ENCODE measurements at regions not wholly inside any gene's neighbourhood (a gene's known extent, or its start where the extent isn't known, plus 50 kb on each side); places are given as distances from the start of the nearest gene placed in this dataset.

DNA sequence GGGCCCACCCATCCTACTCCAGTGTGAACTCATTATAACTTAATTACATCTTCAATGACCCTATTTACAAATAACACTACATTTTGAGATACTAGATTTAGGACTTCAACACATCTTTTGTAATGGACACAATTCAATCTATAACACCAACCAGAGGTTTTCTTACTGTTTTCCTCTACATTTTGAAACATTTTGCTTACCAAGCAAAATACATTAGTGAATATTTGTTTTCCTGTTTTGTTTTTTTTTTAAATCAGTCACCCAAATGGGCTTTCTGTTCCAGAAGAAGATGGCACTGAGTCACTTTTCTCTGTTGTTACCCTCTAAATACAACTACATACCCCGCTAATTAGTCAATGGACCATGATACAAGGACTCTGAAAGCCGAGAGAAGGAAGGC is 69.2 kb upstream of the PRNP start:
- Mint-ChIP-seq H3K36me3 (ENCODE audit: insufficient read depth, unreplicated experiment) (no peaks in the 10 kb centered on the region), H3K9me3 (ENCODE audit: unreplicated experiment) (peaks cover 3% of the 10 kb centered on the region), H3K27ac (ENCODE audit: unreplicated experiment) (no peak overlapping the region), H3K27me3 (ENCODE audit: insufficient read depth, unreplicated experiment) (peaks cover 17% of the 10 kb centered on the region), H3K4me1 (ENCODE audit: low read depth, unreplicated experiment) (no peaks in the 10 kb centered on the region), H3K4me3 (ENCODE audit: unreplicated experiment) (no peak overlapping the region)
- DNase-seq: no peak
- BruUV-seq (replicated peaks): no TSS peak
- no peaks in the 10 kb centered on the region for H3K4me1 ChIP-seq
- no peak overlapping the region for H3K4me3 ChIP-seq (ENCODE audit: low read depth, low read length)
- intact Hi-C loops (cut with micrococcal nuclease; ENCODE audit: unreplicated experiment): no loop called here
- no peaks in the 10 kb centered on the region for H3K27me3 ChIP-seq (replicated peaks; ENCODE audit: control insufficient read depth, insufficient read depth, low read length)
- TF ChIP-seq, protein P1, sequence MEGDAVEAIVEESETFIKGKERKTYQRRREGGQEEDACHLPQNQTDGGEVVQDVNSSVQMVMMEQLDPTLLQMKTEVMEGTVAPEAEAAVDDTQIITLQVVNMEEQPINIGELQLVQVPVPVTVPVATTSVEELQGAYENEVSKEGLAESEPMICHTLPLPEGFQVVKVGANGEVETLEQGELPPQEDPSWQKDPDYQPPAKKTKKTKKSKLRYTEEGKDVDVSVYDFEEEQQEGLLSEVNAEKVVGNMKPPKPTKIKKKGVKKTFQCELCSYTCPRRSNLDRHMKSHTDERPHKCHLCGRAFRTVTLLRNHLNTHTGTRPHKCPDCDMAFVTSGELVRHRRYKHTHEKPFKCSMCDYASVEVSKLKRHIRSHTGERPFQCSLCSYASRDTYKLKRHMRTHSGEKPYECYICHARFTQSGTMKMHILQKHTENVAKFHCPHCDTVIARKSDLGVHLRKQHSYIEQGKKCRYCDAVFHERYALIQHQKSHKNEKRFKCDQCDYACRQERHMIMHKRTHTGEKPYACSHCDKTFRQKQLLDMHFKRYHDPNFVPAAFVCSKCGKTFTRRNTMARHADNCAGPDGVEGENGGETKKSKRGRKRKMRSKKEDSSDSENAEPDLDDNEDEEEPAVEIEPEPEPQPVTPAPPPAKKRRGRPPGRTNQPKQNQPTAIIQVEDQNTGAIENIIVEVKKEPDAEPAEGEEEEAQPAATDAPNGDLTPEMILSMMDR (IDR thresholded peaks at IDR 0.05; ENCODE audit: insufficient read depth in 1 of 2, low read depth in 1 of 2, low read length in 1 of 2, severe bottlenecking in 1 of 2, unreplicated experiment in 1 of 2): no peak
- CTCF ChIA-PET: no interaction called here
- no peaks in the 10 kb centered on the region for H3K9me3 ChIP-seq
- POLR2A ChIA-PET: no interaction called here
- H3K36me3 ChIP-seq (ENCODE audit: control insufficient read depth, insufficient read depth, low read length): no peaks in the 10 kb centered on the region

DNA sequence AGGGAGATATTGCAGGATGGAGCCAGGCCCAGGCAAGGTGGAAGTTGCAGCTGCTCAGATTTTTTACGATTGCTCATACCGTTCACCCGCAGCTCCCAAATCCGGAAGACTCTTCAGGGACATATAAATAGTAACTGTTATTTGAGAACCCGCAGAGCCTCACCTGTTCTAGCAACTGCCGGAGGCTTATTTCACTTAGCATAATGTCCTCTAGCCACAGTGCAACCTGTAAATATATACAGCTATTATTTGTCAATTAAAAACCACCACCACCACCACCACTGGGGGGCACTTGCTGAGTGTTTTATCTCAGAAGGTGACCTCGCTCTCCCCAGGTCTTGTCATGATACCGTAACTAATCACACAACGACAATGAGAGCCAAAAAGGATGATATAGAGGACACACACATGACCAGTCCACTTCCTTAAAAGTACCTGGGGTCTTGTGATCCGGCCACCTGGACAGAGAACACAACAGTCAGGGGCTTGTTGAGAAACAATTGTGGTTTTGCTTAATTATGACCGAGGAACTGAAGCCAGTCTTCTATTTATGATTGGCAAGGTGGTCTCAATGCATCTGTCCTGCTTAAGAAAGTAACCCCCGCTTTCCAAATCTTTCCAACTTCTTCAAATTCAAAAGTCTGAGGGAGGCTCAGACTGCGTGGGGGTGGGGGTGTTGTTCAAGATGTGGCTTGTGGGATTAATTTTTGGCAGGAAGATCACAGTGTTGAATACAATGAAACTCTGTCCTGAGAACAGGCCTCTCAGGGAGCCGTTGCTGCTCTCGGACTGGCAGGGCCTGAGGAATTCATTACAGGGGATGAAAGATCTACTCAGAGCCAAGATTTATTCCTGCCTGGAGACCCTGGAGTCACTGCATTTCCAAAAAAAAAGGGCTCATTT is 72.3 kb upstream of the PRNP start:
- no peaks in the 10 kb centered on the region for H3K9me3 Mint-ChIP-seq (ENCODE audit: unreplicated experiment)
- BruUV-seq (replicated peaks): no TSS peak
- peak in 1 of 2 experiments; percentile 41 for DNase-seq
- Histone ChIP-seq H3K27me3 (replicated peaks; ENCODE audit: control insufficient read depth, insufficient read depth, low read length) (no peaks in the 10 kb centered on the region), H3K36me3 (ENCODE audit: control insufficient read depth, insufficient read depth, low read length) (no peaks in the 10 kb centered on the region), H3K4me3 (ENCODE audit: low read depth, low read length) (no peak overlapping the region), H3K4me1 (no peaks in the 10 kb centered on the region), H3K9me3 (no peaks in the 10 kb centered on the region)
- CTCF ChIA-PET: interaction anchor here (0.6 to 1.1 kb wide), 4 partner anchors 97 to 111 kb away, joined by 3 to 12 read pairs (median 5); partner anchors contain the start of gene PRND
- TF ChIP-seq, protein P1 (IDR thresholded peaks at IDR 0.05; ENCODE audit: insufficient read depth in 1 of 2, low read depth in 1 of 2, low read length in 1 of 2, severe bottlenecking in 1 of 2, unreplicated experiment in 1 of 2): peak; percentile 11 to 29
- intact Hi-C loops (cut with micrococcal nuclease; ENCODE audit: unreplicated experiment): loop anchor here (1.0 kb wide), 1 partner anchor 106 kb away; no protein-coding TSS in a partner anchor
- H3K27me3 Mint-ChIP-seq (ENCODE audit: insufficient read depth, unreplicated experiment): peaks cover 17% of the 10 kb centered on the region
- POLR2A ChIA-PET: no interaction called here
- H3K4me3 Mint-ChIP-seq (ENCODE audit: unreplicated experiment): no peak overlapping the region
- H3K27ac Mint-ChIP-seq (ENCODE audit: unreplicated experiment): no peak overlapping the region
- H3K4me1 Mint-ChIP-seq (ENCODE audit: low read depth, unreplicated experiment): no peaks in the 10 kb centered on the region
- H3K36me3 Mint-ChIP-seq (ENCODE audit: insufficient read depth, unreplicated experiment): no peaks in the 10 kb centered on the region

DNA sequence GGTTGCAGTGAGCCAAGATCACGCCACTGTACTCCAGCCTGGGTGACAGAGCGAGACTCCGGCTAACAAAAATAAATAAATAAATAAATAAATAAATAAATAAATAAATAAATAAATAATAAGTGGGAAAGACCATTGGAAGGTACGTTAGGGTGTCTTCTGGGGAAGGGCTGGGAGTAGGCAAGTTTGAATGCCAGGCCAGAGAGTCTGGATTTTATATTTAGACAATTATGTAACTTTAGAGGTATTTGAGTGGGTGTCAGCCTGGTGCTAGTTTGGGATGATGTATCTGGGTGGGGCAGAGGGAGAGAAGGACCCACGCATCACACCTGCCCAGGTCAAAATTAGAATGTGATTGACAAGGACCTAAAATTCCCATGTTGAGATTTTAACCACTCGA is 73.1 kb upstream of the PRNP start:
- Histone ChIP-seq H3K27me3 (replicated peaks; ENCODE audit: control insufficient read depth, insufficient read depth, low read length) (no peaks in the 10 kb centered on the region), H3K4me1 (no peaks in the 10 kb centered on the region), H3K36me3 (ENCODE audit: control insufficient read depth, insufficient read depth, low read length) (no peaks in the 10 kb centered on the region), H3K9me3 (no peaks in the 10 kb centered on the region), H3K4me3 (ENCODE audit: low read depth, low read length) (no peak overlapping the region)
- TF ChIP-seq, protein P1 (IDR thresholded peaks at IDR 0.05; ENCODE audit: insufficient read depth in 1 of 2, low read depth in 1 of 2, low read length in 1 of 2, severe bottlenecking in 1 of 2, unreplicated experiment in 1 of 2): no peak
- DNase-seq: no peak
- Mint-ChIP-seq H3K27me3 (ENCODE audit: insufficient read depth, unreplicated experiment) (peaks cover 14% of the 10 kb centered on the region), H3K4me3 (ENCODE audit: unreplicated experiment) (no peak overlapping the region), H3K27ac (ENCODE audit: unreplicated experiment) (no peak overlapping the region), H3K4me1 (ENCODE audit: low read depth, unreplicated experiment) (no peaks in the 10 kb centered on the region), H3K9me3 (ENCODE audit: unreplicated experiment) (no peaks in the 10 kb centered on the region), H3K36me3 (ENCODE audit: insufficient read depth, unreplicated experiment) (no peaks in the 10 kb centered on the region)
- POLR2A ChIA-PET: no interaction called here
- intact Hi-C loops (cut with micrococcal nuclease; ENCODE audit: unreplicated experiment): no loop called here
- CTCF ChIA-PET: interaction anchor here (0.6 to 1.1 kb wide), 5 partner anchors 98 to 397 kb away, joined by 3 to 12 read pairs (median 4); partner anchors contain the start of gene PRND
- BruUV-seq (replicated peaks): no TSS peak

Data from Caco-2 (cell line).